Endodermal cell (in vitro differentiated cells): ENCODE measurements at regions not wholly inside any gene's neighbourhood (a gene's known extent, or its start where the extent isn't known, plus 50 kb on each side); places are given as distances from the start of the nearest gene placed in this dataset.
"Not testable (repeated sequence)": the region's sequence is repeated elsewhere in the genome, so short reads cannot be mapped to it uniquely, and the experiment has no call there.

Experiments
- DNase-seq: peaks from one replicate; pipeline ENCODE4 v3.0.0-alpha.2; 2017
- H3K27ac ChIP-seq: 2 replicates; pipeline ENCODE4 v1.5.1; 2013; ENCODE audit warnings: mild to moderate bottlenecking, low read depth, low read length, moderate library complexity
- H3K27me3 ChIP-seq: 2 replicates; pipeline ENCODE4 v1.6.1; 2013; ENCODE audit warnings: mild to moderate bottlenecking, low read length, moderate library complexity; ENCODE audit not compliant: insufficient read depth, control insufficient read depth, poor library complexity, severe bottlenecking
- H3K36me3 ChIP-seq: 2 replicates; pipeline ENCODE4 v1.7.0; 2013; ENCODE audit warnings: mild to moderate bottlenecking, low read length, moderate library complexity; ENCODE audit not compliant: control insufficient read depth, insufficient read depth
- H3K4me1 ChIP-seq: one replicate; pipeline ENCODE4 v1.7.0; 2013; ENCODE audit warnings: low read length; ENCODE audit not compliant: control insufficient read depth, insufficient read depth
- H3K4me3 ChIP-seq: 2 replicates; pipeline ENCODE4 v1.5.1; 2013; ENCODE audit warnings: mild to moderate bottlenecking, low read length, moderate library complexity
- H3K9ac ChIP-seq: 2 replicates; pipeline ENCODE4 v1.6.1; 2013; ENCODE audit warnings: mild to moderate bottlenecking, low read length, moderate library complexity; ENCODE audit not compliant: poor library complexity, severe bottlenecking; ENCODE audit errors: extremely low read depth
- H3K9me3 ChIP-seq: 2 replicates; pipeline ENCODE4 v1.6.1; 2013; ENCODE audit warnings: mild to moderate bottlenecking, low read length, moderate library complexity; ENCODE audit not compliant: control insufficient read depth
- H3K27ac Mint-ChIP-seq: 2 replicates; pipeline ENCODE4 v1.8.0; 2020; ENCODE audit warnings: mixed read lengths
- H3K27me3 Mint-ChIP-seq: 2 replicates; pipeline ENCODE4 v1.8.0; 2021; ENCODE audit warnings: mild to moderate bottlenecking, mixed read lengths; ENCODE audit not compliant: insufficient read depth
- H3K36me3 Mint-ChIP-seq: 2 replicates; pipeline ENCODE4 v1.8.0; 2020; ENCODE audit warnings: low read depth, mixed read lengths
- H3K4me1 Mint-ChIP-seq: 2 replicates; pipeline ENCODE4 v1.8.0; 2020; ENCODE audit warnings: mixed read lengths
- H3K4me3 Mint-ChIP-seq: 2 replicates; pipeline ENCODE4 v1.8.0; 2020; ENCODE audit warnings: mild to moderate bottlenecking, moderate library complexity, mixed read lengths
- H3K9me3 Mint-ChIP-seq: 2 replicates; pipeline ENCODE4 v1.8.0; 2020; ENCODE audit warnings: mild to moderate bottlenecking, mixed read lengths
- whole genome bisulfite sequencing, 2 experiments: methylation state at CpG; one replicate each; pipeline versions ENCODE4 v1.1.5 to v1.1.7; 2013; ENCODE audit warnings: missing lambda C conversion rate in 2 of 2, mixed read lengths in 1 of 2; ENCODE audit not compliant: insufficient coverage in 1 of 2, insufficient read length in 1 of 2; 5-methylcytosine and 5-hydroxymethylcytosine counted together
- TF ChIP-seq, protein P1 (sequence below): fragments of 200-600 bp; sonication (generic); conservative IDR thresholded peaks from 2 replicates; pipeline ENCODE4 v1.5.0; 2021; ENCODE audit warnings: antibody characterized with exemption, mild to moderate bottlenecking

GRCh38 chr12:127810041-127810440 lies 456.9 kb upstream of the TMEM132C start:
- Mint-ChIP-seq H3K27me3 (peaks cover 12% of the 10 kb centered on the region), H3K4me1 (peaks cover 3% of the 10 kb centered on the region), H3K36me3 (no peaks in the 10 kb centered on the region), H3K27ac (no peak overlapping the region), H3K4me3 (no peak overlapping the region), H3K9me3 (no peaks in the 10 kb centered on the region)
- H3K4me1 ChIP-seq: no peaks in the 10 kb centered on the region
- no peak overlapping the region for H3K27ac ChIP-seq
- no peak for DNase-seq
- H3K9me3 ChIP-seq: no peaks in the 10 kb centered on the region
- no peak overlapping the region for H3K9ac ChIP-seq
- peaks cover 6% of the 10 kb centered on the region for H3K27me3 ChIP-seq
- H3K36me3 ChIP-seq: no peaks in the 10 kb centered on the region
- TF ChIP-seq, protein P1, sequence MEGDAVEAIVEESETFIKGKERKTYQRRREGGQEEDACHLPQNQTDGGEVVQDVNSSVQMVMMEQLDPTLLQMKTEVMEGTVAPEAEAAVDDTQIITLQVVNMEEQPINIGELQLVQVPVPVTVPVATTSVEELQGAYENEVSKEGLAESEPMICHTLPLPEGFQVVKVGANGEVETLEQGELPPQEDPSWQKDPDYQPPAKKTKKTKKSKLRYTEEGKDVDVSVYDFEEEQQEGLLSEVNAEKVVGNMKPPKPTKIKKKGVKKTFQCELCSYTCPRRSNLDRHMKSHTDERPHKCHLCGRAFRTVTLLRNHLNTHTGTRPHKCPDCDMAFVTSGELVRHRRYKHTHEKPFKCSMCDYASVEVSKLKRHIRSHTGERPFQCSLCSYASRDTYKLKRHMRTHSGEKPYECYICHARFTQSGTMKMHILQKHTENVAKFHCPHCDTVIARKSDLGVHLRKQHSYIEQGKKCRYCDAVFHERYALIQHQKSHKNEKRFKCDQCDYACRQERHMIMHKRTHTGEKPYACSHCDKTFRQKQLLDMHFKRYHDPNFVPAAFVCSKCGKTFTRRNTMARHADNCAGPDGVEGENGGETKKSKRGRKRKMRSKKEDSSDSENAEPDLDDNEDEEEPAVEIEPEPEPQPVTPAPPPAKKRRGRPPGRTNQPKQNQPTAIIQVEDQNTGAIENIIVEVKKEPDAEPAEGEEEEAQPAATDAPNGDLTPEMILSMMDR: no peak
- WGBS, 2 experiments: 95% methylated on average over 2 to 4 of the region's 4 CpGs
- no peak overlapping the region for H3K4me3 ChIP-seq

DNA sequence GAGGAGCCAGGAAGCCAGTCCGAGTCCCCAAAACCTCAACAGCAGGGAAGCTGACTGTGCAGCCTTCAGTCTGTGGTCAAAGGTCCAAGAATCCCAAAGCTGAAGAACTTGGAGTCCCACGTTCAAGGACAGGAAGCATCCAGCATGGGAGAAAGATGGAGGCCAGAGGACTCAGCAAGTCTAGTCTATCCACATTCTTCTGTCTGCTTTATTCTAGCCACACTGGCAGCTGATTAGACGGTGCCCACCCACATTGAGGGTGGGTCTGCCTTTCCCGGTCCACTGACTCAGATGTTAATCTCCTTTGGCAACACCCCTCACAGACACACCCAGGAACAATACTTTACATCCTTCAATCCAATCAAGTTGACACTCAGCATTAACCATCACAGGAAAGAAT lies 456.5 kb upstream of the TMEM132C start:
- H3K36me3 ChIP-seq, H3K9ac ChIP-seq, H3K27ac Mint-ChIP-seq, DNase-seq, H3K4me3 Mint-ChIP-seq, H3K4me1 Mint-ChIP-seq, H3K36me3 Mint-ChIP-seq, H3K4me1 ChIP-seq, H3K9me3 ChIP-seq, H3K4me3 ChIP-seq, H3K9me3 Mint-ChIP-seq, H3K27me3 ChIP-seq, H3K27ac ChIP-seq: not testable (repeated sequence)
- H3K27me3 Mint-ChIP-seq: peaks cover 12% of the 10 kb centered on the region
- WGBS, 2 experiments: 80 to 91% methylated on average over 3 to 4 of the region's 4 CpGs

DNA sequence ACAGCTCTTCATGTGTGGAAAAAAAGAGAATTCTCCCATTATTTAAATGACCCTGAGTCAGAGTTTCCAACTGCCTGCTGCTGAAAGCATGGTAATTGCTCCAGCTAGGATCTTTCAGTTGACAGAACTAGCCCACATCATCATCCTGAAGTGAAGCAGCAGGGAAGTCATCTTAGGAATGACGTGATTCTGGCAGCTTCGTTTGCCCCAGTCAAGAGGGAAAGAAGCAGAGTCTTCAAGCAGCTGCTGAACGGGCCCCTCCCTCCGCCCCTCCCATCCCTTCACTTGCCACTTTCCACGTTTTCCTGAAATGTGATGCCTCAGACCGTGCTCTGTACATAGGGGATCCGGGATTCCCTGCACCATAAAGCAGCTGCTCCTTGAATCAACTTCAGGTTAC lies 455.0 kb upstream of the TMEM132C start:
- Mint-ChIP-seq H3K9me3 (no peaks in the 10 kb centered on the region), H3K36me3 (no peaks in the 10 kb centered on the region), H3K27ac (no peak overlapping the region), H3K27me3 (peaks cover 12% of the 10 kb centered on the region), H3K4me1 (peaks cover 3% of the 10 kb centered on the region), H3K4me3 (no peak overlapping the region)
- Histone ChIP-seq H3K36me3 (no peaks in the 10 kb centered on the region), H3K9ac (no peak overlapping the region), H3K27ac (no peak overlapping the region), H3K27me3 (peaks cover 6% of the 10 kb centered on the region), H3K9me3 (no peaks in the 10 kb centered on the region), H3K4me1 (no peaks in the 10 kb centered on the region), H3K4me3 (no peak overlapping the region)
- WGBS, 2 experiments: 13 to 42% methylated on average over 6 to 7 of the region's 7 CpGs
- TF ChIP-seq, protein P1: no peak
- DNase-seq: peak; percentile 58

DNA sequence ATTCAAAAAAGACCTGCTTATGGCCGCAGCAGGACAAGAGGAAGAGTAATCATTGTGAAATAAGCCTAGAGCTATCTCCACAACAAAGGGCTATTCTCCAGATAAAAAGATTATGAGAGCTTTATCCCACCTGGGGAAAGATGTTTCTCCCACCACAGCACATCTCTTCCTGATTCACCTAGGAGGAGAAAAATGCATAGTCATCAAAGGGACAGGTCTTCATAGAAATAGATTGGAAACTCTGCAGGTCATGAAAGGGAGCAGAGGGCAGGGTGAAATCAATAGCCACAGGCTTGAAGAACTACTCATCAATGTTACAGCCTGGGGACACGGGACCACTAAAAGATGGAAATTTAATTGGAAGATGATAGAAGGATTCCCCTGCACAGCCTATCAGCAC lies 453.8 kb upstream of the TMEM132C start:
- Histone ChIP-seq H3K9me3 (no peaks in the 10 kb centered on the region), H3K36me3 (no peaks in the 10 kb centered on the region), H3K27me3 (peaks cover 6% of the 10 kb centered on the region), H3K4me1 (no peaks in the 10 kb centered on the region), H3K27ac (no peak overlapping the region), H3K9ac (no peak overlapping the region), H3K4me3 (no peak overlapping the region)
- Mint-ChIP-seq H3K4me1 (peaks cover 3% of the 10 kb centered on the region), H3K4me3 (no peak overlapping the region), H3K9me3 (no peaks in the 10 kb centered on the region), H3K27ac (no peak overlapping the region), H3K27me3 (peaks cover 12% of the 10 kb centered on the region), H3K36me3 (no peaks in the 10 kb centered on the region)
- 86 to 95% methylated on average over 1 of the region's 2 CpGs for WGBS, 2 experiments
- TF ChIP-seq, protein P1: no peak
- no peak for DNase-seq
